ENCODE measurements at regions not wholly inside any gene's neighbourhood (a gene's known extent, or its start where the extent isn't known, plus 50 kb on each side); places are given as distances from the start of the nearest gene placed in this dataset.

DNA sequence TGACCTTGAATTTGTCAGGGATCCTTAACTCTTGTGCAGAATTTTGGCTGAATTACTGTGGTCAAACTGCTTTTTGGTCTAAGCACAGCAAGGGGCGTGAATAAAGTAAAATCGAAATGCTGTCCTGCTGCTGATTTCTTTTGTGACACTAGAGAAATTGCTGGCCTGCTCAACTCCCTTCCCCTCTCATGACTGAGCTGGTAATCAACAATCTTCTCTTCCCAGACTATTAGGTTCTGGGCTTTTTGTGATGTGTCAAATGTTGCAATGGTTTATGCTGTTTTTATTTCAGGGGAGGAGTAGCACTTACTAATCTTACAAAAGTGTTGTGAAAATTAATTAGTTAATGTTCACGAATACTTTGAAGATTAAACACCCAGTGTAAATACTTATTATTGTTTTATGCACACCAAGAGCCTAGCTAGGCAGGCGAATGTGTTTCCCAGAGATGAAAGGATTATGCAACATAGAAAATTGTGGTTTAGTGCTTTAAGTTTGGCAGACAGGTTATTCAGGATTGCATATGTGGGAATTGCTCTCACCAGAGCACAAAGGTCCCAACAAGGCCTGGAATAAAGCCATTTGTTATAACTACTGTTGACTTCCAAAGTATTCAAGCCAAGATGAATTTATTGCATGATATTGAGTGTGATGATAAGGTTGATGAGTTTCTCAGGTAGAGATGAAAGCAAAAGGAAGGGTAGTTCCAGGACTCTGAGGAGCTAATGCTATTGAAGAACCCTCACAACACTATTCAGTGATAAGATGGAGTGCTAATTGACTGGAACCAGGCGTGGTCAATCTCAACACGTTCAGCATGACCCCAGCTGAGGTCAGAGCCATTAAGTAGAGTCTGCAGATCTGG is 280.7 kb upstream of the ZNF608 start:
- TF ChIP-seq CTCF (IDR thresholded peaks at IDR 0.05), result no peak
- DNase-seq (ENCODE audit: low spot score) (no peak), ATAC-seq (ENCODE audit: low FRiP score) (no peak)

- no peak for ATAC-seq (ENCODE audit: low FRiP score)
Observed at GRCh38 chr5:125032286-125032685, 285.8 kb upstream of the ZNF608 start.

GRCh38 chr5:125033602-125034001 is 287.2 kb upstream of the ZNF608 start:
- ATAC-seq (ENCODE audit: low FRiP score) (no peak), DNase-seq (ENCODE audit: low spot score) (no peak)
- no peak for TF ChIP-seq CTCF (IDR thresholded peaks at IDR 0.05)

More at GRCh38 chr5:125032286-125032685, 285.8 kb upstream of the ZNF608 start:
- TF ChIP-seq CTCF (IDR thresholded peaks at IDR 0.05), result no peak
- DNase-seq (ENCODE audit: low spot score), result no peak

DNA sequence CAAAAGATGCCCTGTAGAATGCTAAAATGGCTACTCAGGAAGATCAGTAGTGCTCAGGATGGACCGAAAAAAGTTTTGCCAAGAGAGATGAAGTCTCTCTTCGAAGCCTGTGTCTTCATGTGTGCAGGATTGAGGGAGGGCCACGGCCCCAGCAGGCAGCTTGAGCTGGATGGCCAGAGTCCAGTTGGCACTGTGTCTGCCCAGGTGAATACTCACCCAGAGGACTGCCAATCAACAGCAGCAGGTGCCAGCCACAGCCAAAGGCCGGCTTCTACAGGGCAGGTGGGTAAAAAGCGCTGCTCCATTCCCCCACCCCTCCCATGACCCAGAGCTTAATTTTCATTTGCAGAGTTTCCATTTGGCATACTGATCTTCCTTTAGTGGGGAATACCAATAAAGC is 287.9 kb upstream of the ZNF608 start:
- no peak for ATAC-seq (ENCODE audit: low FRiP score)
- no peak for TF ChIP-seq CTCF (IDR thresholded peaks at IDR 0.05)
- no peak for DNase-seq (ENCODE audit: low spot score)

DNA sequence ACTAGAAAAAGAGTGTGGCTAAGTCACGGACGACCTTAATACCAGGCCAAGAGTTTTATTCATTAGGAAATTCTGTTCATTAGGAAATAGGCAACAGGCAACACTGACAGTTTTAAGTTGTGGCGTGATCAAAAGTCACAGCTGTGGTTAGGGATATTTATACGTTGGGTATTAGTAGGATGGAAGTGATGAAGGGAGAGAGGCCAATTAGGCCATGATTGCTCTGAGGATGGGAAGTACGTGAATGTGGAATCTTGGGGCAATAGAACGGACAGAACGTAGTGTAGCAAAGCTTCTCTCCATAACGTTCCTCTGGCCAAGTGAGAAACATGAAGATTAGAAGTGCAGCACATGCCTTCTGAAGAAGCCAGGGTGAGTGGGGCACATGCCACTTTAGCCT is 290.1 kb upstream of the ZNF608 start:
- ATAC-seq (ENCODE audit: low FRiP score) (no peak), DNase-seq (ENCODE audit: low spot score) (no peak)
- no peak for TF ChIP-seq CTCF (IDR thresholded peaks at IDR 0.05)

- no peak for ATAC-seq (ENCODE audit: low FRiP score)
- no peak for TF ChIP-seq CTCF (IDR thresholded peaks at IDR 0.05)
- DNase-seq (ENCODE audit: low spot score), result no peak
Observed at GRCh38 chr5:125037020-125037419, 290.6 kb upstream of the ZNF608 start.

GRCh38 chr5:125037530-125037929 is 291.1 kb upstream of the ZNF608 start:
- ATAC-seq (ENCODE audit: low FRiP score), result no peak
- DNase-seq (ENCODE audit: low spot score), result no peak
- no peak for TF ChIP-seq CTCF (IDR thresholded peaks at IDR 0.05)

Measured in omental fat pad (tissue), 3 donors.